Colon (tissue), 2 donors: ENCODE measurements at regions not wholly inside any gene's neighbourhood (a gene's known extent, or its start where the extent isn't known, plus 50 kb on each side); places are given as distances from the start of the nearest gene placed in this dataset.
"Not testable (repeated sequence)": the region's sequence is repeated elsewhere in the genome, so short reads cannot be mapped to it uniquely, and the experiment has no call there.

Source experiments
- FAIRE-seq: peaks from 2 replicates; lab custom pipeline; 2012; peaks lifted over from hg19 to GRCh38; lab: Jason Lieb, UNC
- donor health status: control.
- donor health status: control.

GRCh38 chr18:15061289-15061896, 313.4 kb downstream of the ANKRD30B start:
- not testable (repeated sequence) for FAIRE-seq

DNA sequence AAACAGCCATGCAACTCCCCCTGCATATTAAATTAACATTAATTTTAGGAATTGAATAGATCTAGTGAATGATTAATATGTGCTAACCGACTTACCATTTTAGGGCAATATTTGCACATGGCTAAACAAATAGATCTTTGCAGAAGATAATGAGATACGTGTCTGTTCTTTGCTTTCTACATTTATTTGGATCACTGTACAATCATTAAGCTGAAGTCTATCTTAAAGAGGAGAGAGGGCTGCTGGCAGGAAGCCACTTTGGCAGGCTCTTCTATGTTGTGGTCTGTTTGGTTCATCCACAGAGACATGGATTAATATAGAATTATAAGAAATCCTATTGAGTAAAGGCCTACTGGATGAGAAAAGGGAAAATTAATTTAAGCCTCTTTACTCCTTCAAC, 318.5 kb downstream of the ANKRD30B start:
- FAIRE-seq = not testable (repeated sequence)

DNA sequence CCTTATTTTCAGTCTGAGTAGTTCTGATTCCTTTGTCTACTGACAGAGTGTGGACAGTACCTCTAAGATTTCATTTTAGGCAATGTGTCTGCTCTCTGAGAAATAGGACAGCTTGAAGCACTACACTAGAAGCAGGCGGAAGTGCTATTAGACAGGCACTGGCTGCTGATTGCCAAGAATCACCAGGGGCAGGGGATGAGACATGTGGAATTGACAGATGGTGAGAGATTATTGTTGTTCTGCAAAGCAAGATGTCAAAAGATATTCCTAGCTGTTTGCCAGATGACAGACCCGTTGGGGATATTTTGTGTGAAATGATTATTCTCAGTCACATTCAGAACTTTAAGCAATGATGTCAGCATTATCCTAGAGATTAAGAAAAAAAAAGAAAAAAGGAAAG, 323.3 kb downstream of the ANKRD30B start:
- FAIRE-seq = not testable (repeated sequence)
